NCI-H1930 (cell line): ENCODE measurements at regions not wholly inside any gene's neighbourhood (a gene's known extent, or its start where the extent isn't known, plus 50 kb on each side); places are given as distances from the start of the nearest gene placed in this dataset.

ENCODE experiments used
- DNase-seq, 2 experiments: peaks; one replicate each; lab custom pipeline; 2025; lab: John Stamatoyannopoulos, UW

- no peak for DNase-seq
Measured at GRCh38 chr5:124377386-124377785, 369.1 kb downstream of the ZNF608 start.

GRCh38 chr5:124373883-124374282, 372.6 kb downstream of the ZNF608 start:
- no peak for DNase-seq

- no peak for DNase-seq
Measured at GRCh38 chr5:124372457-124372856, 374.0 kb downstream of the ZNF608 start.

- no peak for DNase-seq
Measured at GRCh38 chr5:124371111-124371706, 375.2 kb downstream of the ZNF608 start.

- no peak for DNase-seq
Measured at GRCh38 chr5:124370601-124371000, 375.8 kb downstream of the ZNF608 start.

GRCh38 chr5:124365361-124365801, 381.1 kb downstream of the ZNF608 start:
- peak; percentile 83 to 84 for DNase-seq

- no peak for DNase-seq
Measured at GRCh38 chr5:124355928-124356327, 390.5 kb downstream of the ZNF608 start.

- DNase-seq = no peak
Measured at GRCh38 chr5:124353016-124353415, 393.4 kb downstream of the ZNF608 start.

- no peak for DNase-seq
Measured at GRCh38 chr5:124352312-124352711, 394.1 kb downstream of the ZNF608 start.

GRCh38 chr5:124349931-124350330, 396.5 kb downstream of the ZNF608 start:
- DNase-seq = no peak

GRCh38 chr5:124343451-124343867, 403.0 kb downstream of the ZNF608 start:
- DNase-seq = no peak

GRCh38 chr5:124342986-124343385, 403.5 kb downstream of the ZNF608 start:
- no peak for DNase-seq

GRCh38 chr5:124342584-124342983, 403.9 kb downstream of the ZNF608 start:
- no peak for DNase-seq

- DNase-seq = no peak
Measured at GRCh38 chr5:124342027-124342471, 404.4 kb downstream of the ZNF608 start.

- DNase-seq = no peak
Measured at GRCh38 chr5:124341066-124341858, 405.2 kb downstream of the ZNF608 start.

GRCh38 chr5:124337996-124338395, 408.4 kb downstream of the ZNF608 start:
- no peak for DNase-seq

GRCh38 chr5:124333298-124333979, 413.0 kb downstream of the ZNF608 start:
- no peak for DNase-seq

GRCh38 chr5:124332273-124332672, 414.2 kb downstream of the ZNF608 start:
- no peak for DNase-seq

- DNase-seq = no peak
Measured at GRCh38 chr5:124330595-124331220, 415.7 kb downstream of the ZNF608 start.

- no peak for DNase-seq
Measured at GRCh38 chr5:124328201-124328600, 418.2 kb downstream of the ZNF608 start.

GRCh38 chr5:124318661-124319060, 427.8 kb downstream of the ZNF608 start:
- no peak for DNase-seq

- no peak for DNase-seq
Measured at GRCh38 chr5:124317451-124317850, 429.0 kb downstream of the ZNF608 start.
